CD4-positive, alpha-beta T cell treated with Interferon gamma for 1 hour (primary cell): ENCODE measurements at regions not wholly inside any gene's neighbourhood (a gene's known extent, or its start where the extent isn't known, plus 50 kb on each side); places are given as distances from the start of the nearest gene placed in this dataset.
"Not testable (repeated sequence)": the region's sequence is repeated elsewhere in the genome, so short reads cannot be mapped to it uniquely, and the experiment has no call there.

Experiments
- DNase-seq: peaks from one replicate; pipeline ENCODE4 v3.0.0-alpha.2; 2020

GRCh38 chr12:46948936-46949545 is 123.2 kb upstream of the SLC38A4 start:
- no peak for DNase-seq

- no peak for DNase-seq
These were observed 124.3 kb upstream of the SLC38A4 start for GRCh38 chr12:46950094-46950493.

- no peak for DNase-seq
These were observed 126.4 kb upstream of the PCED1B start for GRCh38 chr12:46952880-46953483.

GRCh38 chr12:46956451-46957035 is 122.9 kb upstream of the PCED1B start:
- no peak for DNase-seq

- DNase-seq: no peak
These were observed 121.4 kb upstream of the PCED1B start for GRCh38 chr12:46958053-46958452.

GRCh38 chr12:46958599-46959290 is 120.7 kb upstream of the PCED1B start:
- DNase-seq: no peak

GRCh38 chr12:46959502-46959901 is 119.9 kb upstream of the PCED1B start:
- no peak for DNase-seq

- DNase-seq: no peak
These were observed 118.7 kb upstream of the PCED1B start for GRCh38 chr12:46960681-46961080.

GRCh38 chr12:46963191-46963590 is 116.2 kb upstream of the PCED1B start:
- no peak for DNase-seq

GRCh38 chr12:46963977-46964971 is 115.1 kb upstream of the PCED1B start:
- no peak for DNase-seq

GRCh38 chr12:46965137-46965536 is 114.3 kb upstream of the PCED1B start:
- DNase-seq: no peak

- DNase-seq: no peak
These were observed 113.5 kb upstream of the PCED1B start for GRCh38 chr12:46965880-46966279.

- DNase-seq: no peak
These were observed 108.8 kb upstream of the PCED1B start for GRCh38 chr12:46970636-46971035.

- not testable (repeated sequence) for DNase-seq
These were observed 105.5 kb upstream of the PCED1B start for GRCh38 chr12:46973937-46974336.

GRCh38 chr12:46977871-46978375 is 101.5 kb upstream of the PCED1B start:
- DNase-seq: no peak

- DNase-seq: no peak
These were observed 97.8 kb upstream of the PCED1B start for GRCh38 chr12:46981622-46982021.

- DNase-seq: no peak
These were observed 96.6 kb upstream of the PCED1B start for GRCh38 chr12:46982629-46983392.

- DNase-seq: no peak
These were observed 96.0 kb upstream of the PCED1B start for GRCh38 chr12:46983393-46983793.

GRCh38 chr12:46983959-46984841 is 95.2 kb upstream of the PCED1B start:
- peak; percentile 8 for DNase-seq

- DNase-seq: no peak
These were observed 93.6 kb upstream of the PCED1B start for GRCh38 chr12:46985816-46986215.

GRCh38 chr12:46988122-46988521 is 91.3 kb upstream of the PCED1B start:
- DNase-seq: not testable (repeated sequence)
